ENCODE measurements at regions not wholly inside any gene's neighbourhood (a gene's known extent, or its start where the extent isn't known, plus 50 kb on each side); places are given as distances from the start of the nearest gene placed in this dataset.

GRCh38 chr9:95766906-95767305 is 108.6 kb upstream of the ERCC6L2 start:
- H2AFZ ChIP-seq (ENCODE audit: control insufficient read depth, low read depth, low read length) = no peak overlapping the region
- no peaks in the 10 kb centered on the region for H3K4me1 ChIP-seq (ENCODE audit: control insufficient read depth, insufficient read depth, low read length)
- peaks cover 1 to 6% of the 10 kb centered on the region in 2 experiments; a peak in 1 of 4 replicates for H3K27me3 ChIP-seq (replicated peaks in 1 of 2; ENCODE audit: control insufficient read depth in 2 of 2, insufficient read depth in 2 of 2, low read length in 1 of 2)
- WGBS (ENCODE audit: insufficient coverage, insufficient replicate concordance, low lambda C conversion rate, missing lambda C conversion rate) = 42% methylated on average over 4 of the region's 4 CpGs
- intact Hi-C loops (cut with micrococcal nuclease; ENCODE audit: unreplicated experiment) = no loop called here
- BruUV-seq (replicated peaks) = no TSS peak
- H3K27ac ChIP-seq (ENCODE audit: control insufficient read depth, insufficient read depth) = no peak overlapping the region
- in situ Hi-C loops (cut with MboI) = no loop called here
- DNase-seq (ENCODE audit: low read depth, low spot score) = no peak
- no peaks in the 10 kb centered on the region for H3K9me3 ChIP-seq (replicated peaks; ENCODE audit: control insufficient read depth, insufficient read depth, low read length)
- H3K4me3 ChIP-seq = no peak overlapping the region
- POLR2A ChIA-PET = no interaction called here
- CTCF ChIA-PET = interaction anchor here (0.7 kb wide), 1 partner anchor 772 kb away, joined by 3 read pairs; no protein-coding TSS in a partner anchor
- TF ChIP-seq E4F1 (IDR thresholded peaks at IDR 0.05; ENCODE audit: borderline replicate concordance, partially characterized antibody) (no peak), SMARCA5 (IDR thresholded peaks at IDR 0.05) (no peak), MYC (IDR thresholded peaks at IDR 0.05; ENCODE audit: insufficient read depth, insufficient read length, insufficient replicate concordance, low read length, severe bottlenecking) (no peak), NBN (IDR thresholded peaks at IDR 0.05) (no peak), SREBF1 (IDR thresholded peaks at IDR 0.05; ENCODE audit: low read length) (no peak), WRNIP1 (IDR thresholded peaks at IDR 0.05; ENCODE audit: borderline replicate concordance, low read depth, low read length) (no peak), JUNB (IDR thresholded peaks at IDR 0.05) (no peak), RCOR1 (conservative IDR thresholded peaks at IDR 0.05; ENCODE audit: low read depth, low read length) (no peak), SP1 (IDR thresholded peaks at IDR 0.05; ENCODE audit: low read depth, low read length) (no peak), STAT1 (conservative IDR thresholded peaks at IDR 0.05) (no peak), PKNOX1 (IDR thresholded peaks at IDR 0.05) (no peak), IKZF2 (IDR thresholded peaks at IDR 0.05) (no peak), RFX5 (IDR thresholded peaks at IDR 0.05; ENCODE audit: low read depth, low read length) (no peak), GABPA (IDR thresholded peaks at IDR 0.05; ENCODE audit: low read depth) (no peak), RB1 (IDR thresholded peaks at IDR 0.05; ENCODE audit: borderline replicate concordance) (no peak), MTA2 (IDR thresholded peaks at IDR 0.05; ENCODE audit: low read depth) (no peak), SIX5 (IDR thresholded peaks at IDR 0.05; ENCODE audit: low read depth, low read length, severe bottlenecking) (no peak)
- TF ChIP-seq, protein P1, sequence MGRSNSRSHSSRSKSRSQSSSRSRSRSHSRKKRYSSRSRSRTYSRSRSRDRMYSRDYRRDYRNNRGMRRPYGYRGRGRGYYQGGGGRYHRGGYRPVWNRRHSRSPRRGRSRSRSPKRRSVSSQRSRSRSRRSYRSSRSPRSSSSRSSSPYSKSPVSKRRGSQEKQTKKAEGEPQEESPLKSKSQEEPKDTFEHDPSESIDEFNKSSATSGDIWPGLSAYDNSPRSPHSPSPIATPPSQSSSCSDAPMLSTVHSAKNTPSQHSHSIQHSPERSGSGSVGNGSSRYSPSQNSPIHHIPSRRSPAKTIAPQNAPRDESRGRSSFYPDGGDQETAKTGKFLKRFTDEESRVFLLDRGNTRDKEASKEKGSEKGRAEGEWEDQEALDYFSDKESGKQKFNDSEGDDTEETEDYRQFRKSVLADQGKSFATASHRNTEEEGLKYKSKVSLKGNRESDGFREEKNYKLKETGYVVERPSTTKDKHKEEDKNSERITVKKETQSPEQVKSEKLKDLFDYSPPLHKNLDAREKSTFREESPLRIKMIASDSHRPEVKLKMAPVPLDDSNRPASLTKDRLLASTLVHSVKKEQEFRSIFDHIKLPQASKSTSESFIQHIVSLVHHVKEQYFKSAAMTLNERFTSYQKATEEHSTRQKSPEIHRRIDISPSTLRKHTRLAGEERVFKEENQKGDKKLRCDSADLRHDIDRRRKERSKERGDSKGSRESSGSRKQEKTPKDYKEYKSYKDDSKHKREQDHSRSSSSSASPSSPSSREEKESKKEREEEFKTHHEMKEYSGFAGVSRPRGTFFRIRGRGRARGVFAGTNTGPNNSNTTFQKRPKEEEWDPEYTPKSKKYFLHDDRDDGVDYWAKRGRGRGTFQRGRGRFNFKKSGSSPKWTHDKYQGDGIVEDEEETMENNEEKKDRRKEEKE (IDR thresholded peaks at IDR 0.05) = no peak
- SMC1A ChIA-PET (ENCODE audit: uncharacterized antibody, unreplicated experiment) = no interaction called here
- H3K9ac ChIP-seq (ENCODE audit: control insufficient read depth, insufficient read depth, low read length) = no peak overlapping the region
- no peak for ATAC-seq
- no peaks in the 10 kb centered on the region for H3K36me3 ChIP-seq (ENCODE audit: control insufficient read depth in 2 of 2, insufficient read depth in 2 of 2, low read length in 1 of 2)
- no peak overlapping the region for H3K4me2 ChIP-seq (ENCODE audit: control insufficient read depth, insufficient read depth)
- H4K20me1 ChIP-seq (ENCODE audit: control insufficient read depth, insufficient read depth) = no peaks in the 10 kb centered on the region
- H3K79me2 ChIP-seq (ENCODE audit: control insufficient read depth, insufficient read depth, low read length) = no peaks in the 10 kb centered on the region
- FAIRE-seq = no peak
- RAD21 ChIA-PET (ENCODE audit: unreplicated experiment) = no interaction called here
